ENCODE measurements at regions not wholly inside any gene's neighbourhood (a gene's known extent, or its start where the extent isn't known, plus 50 kb on each side); places are given as distances from the start of the nearest gene placed in this dataset.
"Not testable (repeated sequence)": the region's sequence is repeated elsewhere in the genome, so short reads cannot be mapped to it uniquely, and the experiment has no call there.

DNA sequence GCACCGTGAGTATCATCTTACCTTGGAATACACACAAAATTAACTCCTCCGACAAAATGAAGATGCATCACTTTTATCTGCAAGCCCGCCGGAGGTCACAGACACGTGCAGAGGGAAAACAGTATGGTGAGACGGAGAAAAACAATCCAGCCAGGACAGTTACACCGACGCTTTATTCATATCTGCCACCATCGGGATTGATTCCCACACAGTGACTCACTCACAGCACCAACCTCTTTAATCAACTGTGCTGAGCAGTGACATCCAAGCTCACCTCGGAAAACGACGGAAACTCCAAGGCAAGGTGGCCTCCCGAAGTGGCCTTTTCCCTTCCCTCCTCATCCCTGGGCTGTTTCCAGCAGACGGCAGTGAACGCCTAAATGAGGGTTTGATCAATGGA is 151.8 kb downstream of the NPIPA8 start:
- TF ChIP-seq, protein P1, sequence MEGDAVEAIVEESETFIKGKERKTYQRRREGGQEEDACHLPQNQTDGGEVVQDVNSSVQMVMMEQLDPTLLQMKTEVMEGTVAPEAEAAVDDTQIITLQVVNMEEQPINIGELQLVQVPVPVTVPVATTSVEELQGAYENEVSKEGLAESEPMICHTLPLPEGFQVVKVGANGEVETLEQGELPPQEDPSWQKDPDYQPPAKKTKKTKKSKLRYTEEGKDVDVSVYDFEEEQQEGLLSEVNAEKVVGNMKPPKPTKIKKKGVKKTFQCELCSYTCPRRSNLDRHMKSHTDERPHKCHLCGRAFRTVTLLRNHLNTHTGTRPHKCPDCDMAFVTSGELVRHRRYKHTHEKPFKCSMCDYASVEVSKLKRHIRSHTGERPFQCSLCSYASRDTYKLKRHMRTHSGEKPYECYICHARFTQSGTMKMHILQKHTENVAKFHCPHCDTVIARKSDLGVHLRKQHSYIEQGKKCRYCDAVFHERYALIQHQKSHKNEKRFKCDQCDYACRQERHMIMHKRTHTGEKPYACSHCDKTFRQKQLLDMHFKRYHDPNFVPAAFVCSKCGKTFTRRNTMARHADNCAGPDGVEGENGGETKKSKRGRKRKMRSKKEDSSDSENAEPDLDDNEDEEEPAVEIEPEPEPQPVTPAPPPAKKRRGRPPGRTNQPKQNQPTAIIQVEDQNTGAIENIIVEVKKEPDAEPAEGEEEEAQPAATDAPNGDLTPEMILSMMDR (IDR thresholded peaks at IDR 0.05 in 8 of 11, conservative IDR thresholded peaks at IDR 0.05 in 3 of 11), result not testable (repeated sequence)
- not testable (repeated sequence) for TF ChIP-seq POLR2A, POLR2AphosphoS5 (IDR thresholded peaks at IDR 0.05)
